ENCODE measurements at regions not wholly inside any gene's neighbourhood (a gene's known extent, or its start where the extent isn't known, plus 50 kb on each side); places are given as distances from the start of the nearest gene placed in this dataset.

DNA sequence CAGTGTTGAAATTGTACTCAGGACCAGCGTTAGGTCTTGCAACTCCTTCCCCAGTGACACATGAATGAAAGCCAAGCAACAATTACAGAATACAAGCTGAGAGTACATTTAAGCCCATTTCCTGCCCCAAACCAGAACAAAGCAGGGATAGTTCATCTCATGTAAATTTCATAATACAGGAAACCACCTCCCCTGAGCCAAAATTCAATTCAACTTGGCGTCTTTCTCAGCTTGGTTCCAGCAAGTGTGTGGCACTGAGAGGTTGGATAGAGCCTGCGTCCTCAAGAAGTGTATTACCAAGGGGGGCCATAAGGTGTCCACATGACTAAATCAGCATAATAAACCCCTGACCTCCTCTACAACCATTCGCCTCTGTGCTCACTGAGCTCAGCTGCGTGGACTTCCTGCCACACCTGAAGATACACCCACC lies 278.9 kb upstream of the CRY1 start:
- TF ChIP-seq, protein P1, sequence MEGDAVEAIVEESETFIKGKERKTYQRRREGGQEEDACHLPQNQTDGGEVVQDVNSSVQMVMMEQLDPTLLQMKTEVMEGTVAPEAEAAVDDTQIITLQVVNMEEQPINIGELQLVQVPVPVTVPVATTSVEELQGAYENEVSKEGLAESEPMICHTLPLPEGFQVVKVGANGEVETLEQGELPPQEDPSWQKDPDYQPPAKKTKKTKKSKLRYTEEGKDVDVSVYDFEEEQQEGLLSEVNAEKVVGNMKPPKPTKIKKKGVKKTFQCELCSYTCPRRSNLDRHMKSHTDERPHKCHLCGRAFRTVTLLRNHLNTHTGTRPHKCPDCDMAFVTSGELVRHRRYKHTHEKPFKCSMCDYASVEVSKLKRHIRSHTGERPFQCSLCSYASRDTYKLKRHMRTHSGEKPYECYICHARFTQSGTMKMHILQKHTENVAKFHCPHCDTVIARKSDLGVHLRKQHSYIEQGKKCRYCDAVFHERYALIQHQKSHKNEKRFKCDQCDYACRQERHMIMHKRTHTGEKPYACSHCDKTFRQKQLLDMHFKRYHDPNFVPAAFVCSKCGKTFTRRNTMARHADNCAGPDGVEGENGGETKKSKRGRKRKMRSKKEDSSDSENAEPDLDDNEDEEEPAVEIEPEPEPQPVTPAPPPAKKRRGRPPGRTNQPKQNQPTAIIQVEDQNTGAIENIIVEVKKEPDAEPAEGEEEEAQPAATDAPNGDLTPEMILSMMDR (conservative IDR thresholded peaks at IDR 0.05 in 1 of 2, IDR thresholded peaks at IDR 0.05 in 1 of 2; ENCODE audit: low read depth in 1 of 2, low read length in 2 of 2): no peak
- TF ChIP-seq EZH2 (IDR thresholded peaks at IDR 0.05; ENCODE audit: low read length, missing control alignments): no peak

All from fibroblast of lung (primary cell).